ENCODE measurements at regions not wholly inside any gene's neighbourhood (a gene's known extent, or its start where the extent isn't known, plus 50 kb on each side); places are given as distances from the start of the nearest gene placed in this dataset.

DNA sequence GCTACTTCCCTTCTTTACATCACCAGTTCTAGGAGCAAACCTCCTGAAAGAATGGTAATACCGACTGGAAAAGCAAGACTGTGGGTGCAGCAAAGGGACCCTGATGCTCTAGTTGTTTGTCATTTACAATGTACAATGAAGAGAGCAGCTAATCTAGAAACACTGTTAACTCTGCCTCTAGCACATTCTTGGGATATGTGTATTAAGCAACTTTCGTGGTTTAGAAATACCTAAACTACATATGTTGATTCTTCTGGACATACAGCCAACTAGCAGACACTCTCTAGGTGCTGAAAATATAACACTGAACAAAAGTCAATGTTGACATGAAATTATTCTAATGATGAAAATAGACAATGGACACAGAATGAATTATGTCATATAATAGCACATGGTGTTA lies 440.3 kb upstream of the MC4R start:
- Histone ChIP-seq H3K9ac (ENCODE audit: low read length) (no peak overlapping the region), H3K9me3 (ENCODE audit: low read length) (no peaks in the 10 kb centered on the region), H3K4me2 (ENCODE audit: low read length) (no peak overlapping the region), H4K20me1 (ENCODE audit: insufficient read depth, low read length) (no peaks in the 10 kb centered on the region), H2AFZ (ENCODE audit: low read length) (no peak overlapping the region), H3F3A (ENCODE audit: insufficient read depth, low read length) (no peaks in the 10 kb centered on the region), H3K4me1 (ENCODE audit: insufficient read depth, low read length, severe bottlenecking) (peaks cover 32% of the 10 kb centered on the region), H3K9me2 (ENCODE audit: low read depth, low read length) (no peaks in the 10 kb centered on the region), H3K36me3 (ENCODE audit: insufficient read depth, low read length) (no peaks in the 10 kb centered on the region), H3K27ac (ENCODE audit: low read depth, low read length, poor library complexity, severe bottlenecking) (no peak overlapping the region), H3K27me3 (ENCODE audit: insufficient read depth, low read length) (no peaks in the 10 kb centered on the region), H3K79me2 (ENCODE audit: insufficient read depth, low read length) (no peaks in the 10 kb centered on the region), H3K4me3 (ENCODE audit: low read depth, low read length, poor library complexity, severe bottlenecking) (no peak overlapping the region)
- TF ChIP-seq, protein P1, sequence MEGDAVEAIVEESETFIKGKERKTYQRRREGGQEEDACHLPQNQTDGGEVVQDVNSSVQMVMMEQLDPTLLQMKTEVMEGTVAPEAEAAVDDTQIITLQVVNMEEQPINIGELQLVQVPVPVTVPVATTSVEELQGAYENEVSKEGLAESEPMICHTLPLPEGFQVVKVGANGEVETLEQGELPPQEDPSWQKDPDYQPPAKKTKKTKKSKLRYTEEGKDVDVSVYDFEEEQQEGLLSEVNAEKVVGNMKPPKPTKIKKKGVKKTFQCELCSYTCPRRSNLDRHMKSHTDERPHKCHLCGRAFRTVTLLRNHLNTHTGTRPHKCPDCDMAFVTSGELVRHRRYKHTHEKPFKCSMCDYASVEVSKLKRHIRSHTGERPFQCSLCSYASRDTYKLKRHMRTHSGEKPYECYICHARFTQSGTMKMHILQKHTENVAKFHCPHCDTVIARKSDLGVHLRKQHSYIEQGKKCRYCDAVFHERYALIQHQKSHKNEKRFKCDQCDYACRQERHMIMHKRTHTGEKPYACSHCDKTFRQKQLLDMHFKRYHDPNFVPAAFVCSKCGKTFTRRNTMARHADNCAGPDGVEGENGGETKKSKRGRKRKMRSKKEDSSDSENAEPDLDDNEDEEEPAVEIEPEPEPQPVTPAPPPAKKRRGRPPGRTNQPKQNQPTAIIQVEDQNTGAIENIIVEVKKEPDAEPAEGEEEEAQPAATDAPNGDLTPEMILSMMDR (IDR thresholded peaks at IDR 0.05; ENCODE audit: low read length) = no peak
- TF ChIP-seq EZH2 (IDR thresholded peaks at IDR 0.05; ENCODE audit: borderline replicate concordance, low read length) = no peak

DNA sequence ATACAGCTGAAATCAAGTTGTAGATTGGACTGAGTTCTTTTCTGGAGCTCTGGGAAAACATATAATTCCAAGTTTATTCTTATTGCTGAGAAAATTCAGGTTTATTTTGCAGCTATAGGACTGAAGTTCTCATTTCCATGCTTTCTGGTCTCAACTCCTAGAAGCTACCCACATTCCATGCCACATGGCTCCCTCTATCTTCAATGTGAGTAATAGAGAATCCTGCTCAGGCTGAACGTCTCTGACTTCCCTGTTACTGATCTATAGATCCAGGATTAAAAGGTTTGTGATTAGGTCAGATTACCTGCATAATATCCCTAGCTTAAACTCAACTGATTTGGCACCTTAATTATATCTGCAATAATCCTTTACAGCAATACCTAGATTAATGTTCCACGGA lies 453.8 kb upstream of the MC4R start:
- Histone ChIP-seq H4K20me1 (ENCODE audit: insufficient read depth, low read length) (no peaks in the 10 kb centered on the region), H3K27ac (ENCODE audit: low read depth, low read length, poor library complexity, severe bottlenecking) (no peak overlapping the region), H2AFZ (ENCODE audit: low read length) (no peak overlapping the region), H3K4me2 (ENCODE audit: low read length) (no peak overlapping the region), H3K9ac (ENCODE audit: low read length) (no peak overlapping the region), H3K79me2 (ENCODE audit: insufficient read depth, low read length) (no peaks in the 10 kb centered on the region), H3K9me2 (ENCODE audit: low read depth, low read length) (no peaks in the 10 kb centered on the region), H3K4me1 (ENCODE audit: insufficient read depth, low read length, severe bottlenecking) (no peaks in the 10 kb centered on the region), H3K36me3 (ENCODE audit: insufficient read depth, low read length) (no peaks in the 10 kb centered on the region), H3K27me3 (ENCODE audit: insufficient read depth, low read length) (no peaks in the 10 kb centered on the region), H3K9me3 (ENCODE audit: low read length) (no peaks in the 10 kb centered on the region), H3F3A (ENCODE audit: insufficient read depth, low read length) (no peaks in the 10 kb centered on the region), H3K4me3 (ENCODE audit: low read depth, low read length, poor library complexity, severe bottlenecking) (no peak overlapping the region)
- TF ChIP-seq EZH2 (IDR thresholded peaks at IDR 0.05; ENCODE audit: borderline replicate concordance, low read length) = no peak
- TF ChIP-seq, protein P1 (IDR thresholded peaks at IDR 0.05; ENCODE audit: low read length) = no peak

DNA sequence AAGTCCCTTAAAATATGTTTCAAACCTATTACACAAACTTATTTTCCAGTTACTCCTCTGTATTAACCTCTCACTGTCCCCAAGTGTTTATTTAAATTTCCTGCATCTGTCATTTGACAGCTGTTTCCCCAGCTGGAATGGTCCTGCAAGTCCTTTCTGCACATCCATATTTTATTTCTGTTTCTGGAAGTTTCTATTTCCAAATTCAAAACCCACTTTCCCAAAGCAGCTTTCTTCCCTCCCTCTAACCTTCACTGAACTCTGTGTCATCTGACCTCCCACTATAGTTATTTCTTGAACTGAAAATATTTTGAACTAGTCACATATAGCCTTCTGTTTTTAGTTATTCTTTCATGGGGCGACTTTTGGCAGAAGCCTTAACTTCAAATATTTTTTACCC lies 459.4 kb upstream of the MC4R start:
- no peak overlapping the region for H2AFZ ChIP-seq (ENCODE audit: low read length)
- H3K4me2 ChIP-seq (ENCODE audit: low read length) = no peak overlapping the region
- no peaks in the 10 kb centered on the region for H3K27me3 ChIP-seq (ENCODE audit: insufficient read depth, low read length)
- no peak overlapping the region for H3K9ac ChIP-seq (ENCODE audit: low read length)
- TF ChIP-seq, protein P1 (IDR thresholded peaks at IDR 0.05; ENCODE audit: low read length) = no peak
- no peak for TF ChIP-seq EZH2 (IDR thresholded peaks at IDR 0.05; ENCODE audit: borderline replicate concordance, low read length)
- H3K4me1 ChIP-seq (ENCODE audit: insufficient read depth, low read length, severe bottlenecking) = no peaks in the 10 kb centered on the region
- H3K4me3 ChIP-seq (ENCODE audit: low read depth, low read length, poor library complexity, severe bottlenecking) = no peak overlapping the region
- H4K20me1 ChIP-seq (ENCODE audit: insufficient read depth, low read length) = no peaks in the 10 kb centered on the region
- no peaks in the 10 kb centered on the region for H3F3A ChIP-seq (ENCODE audit: insufficient read depth, low read length)
- H3K27ac ChIP-seq (ENCODE audit: low read depth, low read length, poor library complexity, severe bottlenecking) = no peak overlapping the region
- H3K9me3 ChIP-seq (ENCODE audit: low read length) = no peaks in the 10 kb centered on the region
- no peaks in the 10 kb centered on the region for H3K9me2 ChIP-seq (ENCODE audit: low read depth, low read length)
- H3K36me3 ChIP-seq (ENCODE audit: insufficient read depth, low read length) = no peaks in the 10 kb centered on the region
- no peaks in the 10 kb centered on the region for H3K79me2 ChIP-seq (ENCODE audit: insufficient read depth, low read length)

Measured in OCI-LY1 (cell line).